A673 (cell line): ENCODE measurements at regions not wholly inside any gene's neighbourhood (a gene's known extent, or its start where the extent isn't known, plus 50 kb on each side); places are given as distances from the start of the nearest gene placed in this dataset.
A peak's percentile ranks its signal among the peaks of the same experiment; 100 is the strongest.

ENCODE experiments used
- EZH2 ChIP-seq: fragments of 200-600 bp; sonication (generic); IDR thresholded peaks from 2 replicates; pipeline ENCODE4 v1.6.1; 2017; ENCODE audit warnings: borderline replicate concordance, low read depth, mild to moderate bottlenecking, mixed read lengths, antibody characterized with exemption, low read length; ENCODE audit not compliant: poor library complexity, severe bottlenecking
- TF ChIP-seq, protein P1 (sequence below): fragments of 300-800, 200-600 bp; sonication (generic); conservative IDR thresholded peaks from 2 replicates; pipeline ENCODE4 v1.5.1; 2017; ENCODE audit warnings: low read depth, mild to moderate bottlenecking, antibody characterized with exemption, low read length, moderate library complexity, mixed read lengths

DNA sequence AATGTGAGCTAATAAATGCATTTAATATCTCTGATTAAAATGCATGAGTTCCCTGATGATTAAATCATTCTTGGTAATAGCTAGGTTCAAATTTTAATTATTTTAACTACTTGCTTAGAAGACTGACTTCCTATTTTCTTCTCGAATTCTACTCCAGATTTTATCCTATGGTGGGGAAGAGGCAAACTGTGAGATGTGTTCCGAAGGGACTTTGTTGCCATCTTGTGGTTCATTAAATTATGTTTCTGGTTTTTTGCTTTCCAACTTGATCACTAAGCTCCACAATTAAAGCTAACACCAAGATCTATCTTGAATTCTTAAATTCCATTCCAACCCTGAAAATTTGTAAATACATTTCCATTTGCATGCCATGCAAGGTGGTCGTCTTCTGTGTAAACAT is 538.4 kb upstream of the PCDH20 start:
- TF ChIP-seq, protein P1, sequence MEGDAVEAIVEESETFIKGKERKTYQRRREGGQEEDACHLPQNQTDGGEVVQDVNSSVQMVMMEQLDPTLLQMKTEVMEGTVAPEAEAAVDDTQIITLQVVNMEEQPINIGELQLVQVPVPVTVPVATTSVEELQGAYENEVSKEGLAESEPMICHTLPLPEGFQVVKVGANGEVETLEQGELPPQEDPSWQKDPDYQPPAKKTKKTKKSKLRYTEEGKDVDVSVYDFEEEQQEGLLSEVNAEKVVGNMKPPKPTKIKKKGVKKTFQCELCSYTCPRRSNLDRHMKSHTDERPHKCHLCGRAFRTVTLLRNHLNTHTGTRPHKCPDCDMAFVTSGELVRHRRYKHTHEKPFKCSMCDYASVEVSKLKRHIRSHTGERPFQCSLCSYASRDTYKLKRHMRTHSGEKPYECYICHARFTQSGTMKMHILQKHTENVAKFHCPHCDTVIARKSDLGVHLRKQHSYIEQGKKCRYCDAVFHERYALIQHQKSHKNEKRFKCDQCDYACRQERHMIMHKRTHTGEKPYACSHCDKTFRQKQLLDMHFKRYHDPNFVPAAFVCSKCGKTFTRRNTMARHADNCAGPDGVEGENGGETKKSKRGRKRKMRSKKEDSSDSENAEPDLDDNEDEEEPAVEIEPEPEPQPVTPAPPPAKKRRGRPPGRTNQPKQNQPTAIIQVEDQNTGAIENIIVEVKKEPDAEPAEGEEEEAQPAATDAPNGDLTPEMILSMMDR: peak; percentile 57
- TF ChIP-seq EZH2: no peak
